ENCODE measurements at regions not wholly inside any gene's neighbourhood (a gene's known extent, or its start where the extent isn't known, plus 50 kb on each side); places are given as distances from the start of the nearest gene placed in this dataset.

- no peak for ATAC-seq
- Histone ChIP-seq H3K9me3 (ENCODE audit: control insufficient read depth, insufficient read depth, low read depth, low read length) (no peaks in the 10 kb centered on the region), H3K27me3 (ENCODE audit: control insufficient read depth, insufficient read depth, low read length) (no peaks in the 10 kb centered on the region), H3K27ac (ENCODE audit: low read length) (no peak overlapping the region), H3K4me3 (ENCODE audit: low read depth in 2 of 2, low read length in 2 of 2) (no peak overlapping the region), H3K36me3 (ENCODE audit: control insufficient read depth, insufficient read depth, low read length) (no peaks in the 10 kb centered on the region), H3K4me1 (ENCODE audit: control insufficient read depth, insufficient read depth, low read length) (no peaks in the 10 kb centered on the region)
- CTCF ChIA-PET = interaction anchor here (0.6 kb wide), 1 partner anchor 68 kb away, joined by 4 read pairs; no protein-coding TSS in a partner anchor
- POLR2A ChIA-PET = no interaction called here
- no TSS peak for BruUV-seq (replicated peaks)
- DNase-seq (ENCODE audit: low read depth, low spot score) = no peak
- in situ Hi-C loops (cut with HindIII; ENCODE audit: low pct_unique_long_range_greater_than_20kb, low sequenced_read_pairs) = no loop called here
- TF ChIP-seq REST (IDR thresholded peaks at IDR 0.05; ENCODE audit: insufficient read depth in 1 of 2, low read depth in 2 of 2, low read length in 1 of 2) = no peak
- no peak for TF ChIP-seq SIN3A (IDR thresholded peaks at IDR 0.05; ENCODE audit: borderline replicate concordance, insufficient read depth, low read depth, low read length)
- no peak for TF ChIP-seq POLR2AphosphoS5 (IDR thresholded peaks at IDR 0.05; ENCODE audit: low read depth, low read length)
- no peak for TF ChIP-seq TCF7L2 (IDR thresholded peaks at IDR 0.05; ENCODE audit: low read depth, low read length)
- TF ChIP-seq CTCF (IDR thresholded peaks at IDR 0.05) = no peak
- intact Hi-C loops (cut with micrococcal nuclease; ENCODE audit: unreplicated experiment) = no loop called here
Measured at GRCh38 chr17:12584727-12585126, 81.0 kb upstream of the MYOCD start.

- H3K4me3 ChIP-seq (ENCODE audit: low read depth in 2 of 2, low read length in 2 of 2) = no peak overlapping the region
- ChIA-PET CTCF (no interaction called here), POLR2A (no interaction called here)
- no peaks in the 10 kb centered on the region for H3K9me3 ChIP-seq (ENCODE audit: control insufficient read depth, insufficient read depth, low read depth, low read length)
- TF ChIP-seq POLR2AphosphoS5 (IDR thresholded peaks at IDR 0.05; ENCODE audit: low read depth, low read length) = no peak
- no peak for TF ChIP-seq TCF7L2 (IDR thresholded peaks at IDR 0.05; ENCODE audit: low read depth, low read length)
- no TSS peak for BruUV-seq (replicated peaks)
- no peaks in the 10 kb centered on the region for H3K4me1 ChIP-seq (ENCODE audit: control insufficient read depth, insufficient read depth, low read length)
- ATAC-seq = no peak
- no peaks in the 10 kb centered on the region for H3K36me3 ChIP-seq (ENCODE audit: control insufficient read depth, insufficient read depth, low read length)
- in situ Hi-C loops (cut with HindIII; ENCODE audit: low pct_unique_long_range_greater_than_20kb, low sequenced_read_pairs) (no loop called here), intact Hi-C loops (cut with micrococcal nuclease; ENCODE audit: unreplicated experiment) (no loop called here)
- no peak for DNase-seq (ENCODE audit: low read depth, low spot score)
- no peaks in the 10 kb centered on the region for H3K27me3 ChIP-seq (ENCODE audit: control insufficient read depth, insufficient read depth, low read length)
- no peak overlapping the region for H3K27ac ChIP-seq (ENCODE audit: low read length)
Measured at GRCh38 chr17:12588531-12588930, 77.2 kb upstream of the MYOCD start.

GRCh38 chr17:12590417-12590816 lies 75.3 kb upstream of the MYOCD start:
- DNase-seq (ENCODE audit: low read depth, low spot score) = no peak
- no TSS peak for BruUV-seq (replicated peaks)
- POLR2A ChIA-PET = interaction anchor here (0.6 kb wide), 1 partner anchor 43 kb away, joined by 4 read pairs; no protein-coding TSS in a partner anchor
- no peak for ATAC-seq
- H3K27ac ChIP-seq (ENCODE audit: low read length) = no peak overlapping the region
- H3K4me1 ChIP-seq (ENCODE audit: control insufficient read depth, insufficient read depth, low read length) = no peaks in the 10 kb centered on the region
- no peak overlapping the region for H3K4me3 ChIP-seq (ENCODE audit: low read depth in 2 of 2, low read length in 2 of 2)
- in situ Hi-C loops (cut with HindIII; ENCODE audit: low pct_unique_long_range_greater_than_20kb, low sequenced_read_pairs) = no loop called here
- TF ChIP-seq REST (IDR thresholded peaks at IDR 0.05; ENCODE audit: insufficient read depth in 1 of 2, low read depth in 2 of 2, low read length in 1 of 2) (no peak), SIN3A (IDR thresholded peaks at IDR 0.05; ENCODE audit: borderline replicate concordance, insufficient read depth, low read depth, low read length) (no peak), TCF7L2 (IDR thresholded peaks at IDR 0.05; ENCODE audit: low read depth, low read length) (no peak), CTCF (IDR thresholded peaks at IDR 0.05) (no peak), POLR2AphosphoS5 (IDR thresholded peaks at IDR 0.05; ENCODE audit: low read depth, low read length) (no peak)
- CTCF ChIA-PET = no interaction called here
- no peaks in the 10 kb centered on the region for H3K36me3 ChIP-seq (ENCODE audit: control insufficient read depth, insufficient read depth, low read length)
- H3K9me3 ChIP-seq (ENCODE audit: control insufficient read depth, insufficient read depth, low read depth, low read length) = no peaks in the 10 kb centered on the region
- intact Hi-C loops (cut with micrococcal nuclease; ENCODE audit: unreplicated experiment) = no loop called here
- H3K27me3 ChIP-seq (ENCODE audit: control insufficient read depth, insufficient read depth, low read length) = no peaks in the 10 kb centered on the region
